ENCODE measurements at regions not wholly inside any gene's neighbourhood (a gene's known extent, or its start where the extent isn't known, plus 50 kb on each side); places are given as distances from the start of the nearest gene placed in this dataset.

DNA sequence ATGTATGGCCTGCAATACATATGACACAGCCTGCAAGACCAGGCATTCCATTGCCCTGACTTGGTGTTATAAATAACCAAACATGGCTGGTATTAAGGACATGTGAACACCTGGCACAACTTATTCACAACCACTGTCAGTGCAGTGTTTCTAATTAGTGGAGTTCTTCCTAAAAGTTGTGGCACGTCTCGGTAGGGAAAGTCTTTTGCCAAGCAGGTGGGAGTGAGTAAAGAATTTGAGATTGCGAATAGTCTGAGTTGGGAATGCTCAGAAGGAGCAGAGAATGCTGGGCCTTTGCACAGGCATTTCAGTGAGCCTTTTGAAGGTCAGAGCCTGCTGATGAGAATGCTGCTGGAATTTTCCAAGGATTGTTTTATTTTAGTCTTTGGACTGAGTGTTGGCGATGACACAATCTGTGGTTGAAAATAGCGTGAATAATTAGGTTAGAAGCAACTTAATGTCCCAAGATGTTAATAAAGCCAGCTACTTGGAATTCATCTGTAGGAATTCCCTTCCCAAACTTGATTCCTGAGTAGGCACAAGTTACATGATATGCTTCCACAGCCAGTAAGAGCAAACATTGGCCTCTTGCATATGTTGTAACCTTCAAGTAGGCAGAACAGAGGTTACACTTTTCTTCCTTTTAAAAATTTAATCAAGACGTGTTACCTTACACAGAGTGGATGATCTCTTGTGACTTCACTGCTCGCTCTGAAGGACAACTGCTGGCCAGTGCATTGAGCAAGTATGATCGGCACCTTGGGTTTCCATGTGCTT lies 83.6 kb upstream of the PGRMC2 start:
- DNase-seq, result no peak
- Histone ChIP-seq H3K4me3 (ENCODE audit: low read length) (no peak overlapping the region), H3K9me3 (ENCODE audit: low read length) (no peaks in the 10 kb centered on the region), H3K4me1 (ENCODE audit: insufficient read depth, low read length) (no peaks in the 10 kb centered on the region), H3K36me3 (ENCODE audit: insufficient read depth, low read length) (no peaks in the 10 kb centered on the region), H3K27ac (ENCODE audit: low read depth, low read length) (no peak overlapping the region), H3K27me3 (ENCODE audit: insufficient read depth, low read length, poor library complexity, severe bottlenecking) (no peaks in the 10 kb centered on the region)
- ChIA-PET CTCF (no interaction called here), POLR2A (no interaction called here)
- H3K27ac Mint-ChIP-seq, result no peak overlapping the region
- no peaks in the 10 kb centered on the region for H3K4me1 Mint-ChIP-seq
- peaks cover 0 to 3% (median 2%) of the 10 kb centered on the region in 3 donors for H3K36me3 Mint-ChIP-seq
- no peak overlapping the region for H3K4me3 Mint-ChIP-seq
- peaks cover 0 to 3% of the 10 kb centered on the region in 2 donors for H3K27me3 Mint-ChIP-seq
- H3K9me3 Mint-ChIP-seq, result peaks cover 0 to 3% (median 2%) of the 10 kb centered on the region in 5 donors

DNA sequence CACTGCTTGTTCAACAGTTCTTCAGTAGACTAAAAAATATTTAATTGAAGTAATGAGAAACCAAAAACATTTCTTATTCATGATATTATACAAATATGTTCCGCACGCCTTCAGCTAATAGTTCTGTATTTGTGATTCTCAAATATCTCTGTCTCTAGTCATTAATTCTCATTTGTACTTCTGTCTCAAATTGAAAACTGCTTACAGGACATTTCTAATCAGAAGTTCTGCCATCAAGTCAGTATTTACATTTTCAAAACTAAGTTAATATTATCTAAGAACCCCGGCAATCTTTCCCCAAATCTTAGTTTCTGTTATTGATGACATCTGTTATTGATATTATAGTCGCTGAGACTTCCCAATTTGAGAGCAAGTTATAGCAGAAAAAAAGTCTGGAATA lies 78.6 kb upstream of the PGRMC2 start:
- Histone ChIP-seq H3K27ac (ENCODE audit: low read depth, low read length) (no peak overlapping the region), H3K27me3 (ENCODE audit: insufficient read depth, low read length, poor library complexity, severe bottlenecking) (no peaks in the 10 kb centered on the region), H3K9me3 (ENCODE audit: low read length) (no peaks in the 10 kb centered on the region), H3K4me1 (ENCODE audit: insufficient read depth, low read length) (no peaks in the 10 kb centered on the region), H3K36me3 (ENCODE audit: insufficient read depth, low read length) (no peaks in the 10 kb centered on the region), H3K4me3 (ENCODE audit: low read length) (no peak overlapping the region)
- Mint-ChIP-seq H3K27ac (no peak overlapping the region), H3K9me3 (peaks cover 0 to 1% (median 0%) of the 10 kb centered on the region in 5 donors), H3K36me3 (no peaks in the 10 kb centered on the region), H3K27me3 (no peaks in the 10 kb centered on the region), H3K4me3 (no peak overlapping the region), H3K4me1 (no peaks in the 10 kb centered on the region)
- CTCF ChIA-PET, result no interaction called here
- DNase-seq, result no peak
- POLR2A ChIA-PET, result no interaction called here

DNA sequence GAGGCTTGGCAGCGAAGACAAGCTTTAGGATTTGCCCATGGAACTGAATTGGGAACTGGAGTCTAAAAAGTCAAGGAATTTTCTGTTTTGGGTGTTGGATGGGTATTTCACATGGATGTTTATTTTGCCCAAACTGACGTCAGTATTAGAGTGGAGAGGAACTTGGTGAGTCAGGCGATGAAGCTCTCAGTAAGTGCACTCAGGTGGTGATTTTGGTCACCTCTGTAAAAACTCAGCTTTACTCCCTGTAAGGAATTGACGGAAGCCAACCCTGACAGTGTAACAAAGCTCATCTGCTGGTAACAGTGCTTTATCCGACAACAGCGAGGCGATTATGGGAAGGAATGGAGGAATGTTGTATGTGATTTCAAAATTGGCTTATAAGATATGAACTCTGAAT lies 77.0 kb upstream of the PGRMC2 start:
- Mint-ChIP-seq H3K9me3 (no peaks in the 10 kb centered on the region), H3K36me3 (no peaks in the 10 kb centered on the region), H3K27ac (no peak overlapping the region), H3K4me3 (no peak overlapping the region), H3K4me1 (no peaks in the 10 kb centered on the region), H3K27me3 (no peaks in the 10 kb centered on the region)
- no peak for DNase-seq
- CTCF ChIA-PET, result no interaction called here
- Histone ChIP-seq H3K27me3 (ENCODE audit: insufficient read depth, low read length, poor library complexity, severe bottlenecking) (no peaks in the 10 kb centered on the region), H3K4me1 (ENCODE audit: insufficient read depth, low read length) (no peaks in the 10 kb centered on the region), H3K27ac (ENCODE audit: low read depth, low read length) (no peak overlapping the region), H3K36me3 (ENCODE audit: insufficient read depth, low read length) (no peaks in the 10 kb centered on the region), H3K9me3 (ENCODE audit: low read length) (no peaks in the 10 kb centered on the region), H3K4me3 (ENCODE audit: low read length) (no peak overlapping the region)
- POLR2A ChIA-PET, result no interaction called here

DNA sequence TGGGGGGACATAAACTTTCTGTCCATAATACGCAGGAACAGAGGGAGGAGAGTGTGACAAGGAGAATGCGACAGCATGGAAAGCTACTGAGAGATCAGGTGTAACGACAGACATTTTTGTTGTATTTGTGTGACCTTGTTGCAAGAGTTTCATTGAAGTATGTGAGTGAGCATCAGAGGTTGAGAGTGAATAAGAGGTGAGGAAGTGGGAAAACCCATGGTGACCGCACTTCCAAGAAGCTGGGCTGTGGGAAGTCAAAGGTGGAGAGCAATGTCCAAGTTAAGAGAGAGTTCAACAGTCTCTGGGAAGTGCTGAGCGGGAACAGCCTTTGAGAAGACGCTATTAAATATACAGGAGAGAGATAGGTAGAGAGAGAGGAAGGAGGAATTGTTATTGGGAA lies 76.4 kb upstream of the PGRMC2 start:
- Histone ChIP-seq H3K36me3 (ENCODE audit: insufficient read depth, low read length) (no peaks in the 10 kb centered on the region), H3K4me3 (ENCODE audit: low read length) (no peak overlapping the region), H3K4me1 (ENCODE audit: insufficient read depth, low read length) (no peaks in the 10 kb centered on the region), H3K27ac (ENCODE audit: low read depth, low read length) (no peak overlapping the region), H3K27me3 (ENCODE audit: insufficient read depth, low read length, poor library complexity, severe bottlenecking) (no peaks in the 10 kb centered on the region), H3K9me3 (ENCODE audit: low read length) (no peaks in the 10 kb centered on the region)
- H3K36me3 Mint-ChIP-seq, result no peaks in the 10 kb centered on the region
- H3K27me3 Mint-ChIP-seq, result no peaks in the 10 kb centered on the region
- DNase-seq, result no peak
- ChIA-PET POLR2A (no interaction called here), CTCF (no interaction called here)
- no peaks in the 10 kb centered on the region for H3K9me3 Mint-ChIP-seq
- no peak overlapping the region for H3K27ac Mint-ChIP-seq
- H3K4me1 Mint-ChIP-seq, result no peaks in the 10 kb centered on the region
- no peak overlapping the region for H3K4me3 Mint-ChIP-seq

DNA sequence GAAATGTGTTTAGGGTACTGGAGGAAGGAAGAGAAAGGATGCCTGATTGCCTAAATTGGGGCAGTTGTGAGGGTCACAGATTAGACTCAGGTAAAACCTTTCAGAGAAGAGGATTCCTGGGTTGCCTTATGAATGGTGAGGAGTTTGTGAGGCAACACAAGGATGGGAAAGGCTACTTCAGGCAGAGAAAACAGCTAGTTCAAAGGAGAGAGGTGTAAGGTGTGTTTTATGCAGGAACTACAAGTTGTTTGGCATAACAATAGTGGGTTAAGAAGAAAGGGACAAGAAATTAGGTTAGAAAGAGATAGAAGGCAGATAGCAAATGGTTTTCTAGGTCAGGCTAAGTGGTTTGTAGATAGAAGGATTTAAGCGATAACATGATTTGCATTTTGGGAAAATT lies 75.1 kb upstream of the PGRMC2 start:
- Mint-ChIP-seq H3K4me3 (no peak overlapping the region), H3K36me3 (no peaks in the 10 kb centered on the region), H3K4me1 (no peaks in the 10 kb centered on the region), H3K27me3 (no peaks in the 10 kb centered on the region), H3K27ac (no peak overlapping the region), H3K9me3 (no peaks in the 10 kb centered on the region)
- ChIA-PET POLR2A (no interaction called here), CTCF (no interaction called here)
- Histone ChIP-seq H3K4me3 (ENCODE audit: low read length) (no peak overlapping the region), H3K9me3 (ENCODE audit: low read length) (no peaks in the 10 kb centered on the region), H3K36me3 (ENCODE audit: insufficient read depth, low read length) (no peaks in the 10 kb centered on the region), H3K27ac (ENCODE audit: low read depth, low read length) (no peak overlapping the region), H3K27me3 (ENCODE audit: insufficient read depth, low read length, poor library complexity, severe bottlenecking) (no peaks in the 10 kb centered on the region), H3K4me1 (ENCODE audit: insufficient read depth, low read length) (no peaks in the 10 kb centered on the region)
- no peak for DNase-seq

DNA sequence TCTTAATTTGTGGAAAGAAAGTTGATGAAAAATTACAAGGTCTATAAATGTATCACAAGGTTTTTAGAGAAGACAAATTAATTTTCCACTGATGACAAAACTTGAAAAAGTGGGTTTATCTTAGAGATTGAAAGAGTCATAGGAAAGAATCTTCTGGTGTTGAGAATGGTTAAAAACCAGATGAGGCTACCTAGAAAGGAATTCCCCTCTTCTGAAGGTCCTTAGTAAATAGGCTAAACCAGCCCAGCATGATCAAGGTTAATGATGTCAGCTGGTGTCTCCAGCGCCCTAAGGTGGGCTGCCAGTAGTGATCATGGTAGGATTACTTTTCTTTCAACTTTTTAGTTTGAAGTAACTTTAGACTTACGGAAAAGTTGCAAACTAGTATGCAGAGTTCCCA lies 71.8 kb upstream of the PGRMC2 start:
- Histone ChIP-seq H3K4me3 (ENCODE audit: low read length) (no peak overlapping the region), H3K9me3 (ENCODE audit: low read length) (no peaks in the 10 kb centered on the region), H3K27me3 (ENCODE audit: insufficient read depth, low read length, poor library complexity, severe bottlenecking) (no peaks in the 10 kb centered on the region), H3K27ac (ENCODE audit: low read depth, low read length) (no peak overlapping the region), H3K4me1 (ENCODE audit: insufficient read depth, low read length) (no peaks in the 10 kb centered on the region), H3K36me3 (ENCODE audit: insufficient read depth, low read length) (no peaks in the 10 kb centered on the region)
- Mint-ChIP-seq H3K4me3 (no peak overlapping the region), H3K36me3 (peaks cover 0 to 14% (median 4%) of the 10 kb centered on the region in 3 donors), H3K27ac (no peak overlapping the region), H3K27me3 (no peaks in the 10 kb centered on the region), H3K4me1 (no peaks in the 10 kb centered on the region), H3K9me3 (peaks cover 0 to 4% (median 0%) of the 10 kb centered on the region in 5 donors)
- POLR2A ChIA-PET, result no interaction called here
- no peak for DNase-seq
- CTCF ChIA-PET, result no interaction called here

DNA sequence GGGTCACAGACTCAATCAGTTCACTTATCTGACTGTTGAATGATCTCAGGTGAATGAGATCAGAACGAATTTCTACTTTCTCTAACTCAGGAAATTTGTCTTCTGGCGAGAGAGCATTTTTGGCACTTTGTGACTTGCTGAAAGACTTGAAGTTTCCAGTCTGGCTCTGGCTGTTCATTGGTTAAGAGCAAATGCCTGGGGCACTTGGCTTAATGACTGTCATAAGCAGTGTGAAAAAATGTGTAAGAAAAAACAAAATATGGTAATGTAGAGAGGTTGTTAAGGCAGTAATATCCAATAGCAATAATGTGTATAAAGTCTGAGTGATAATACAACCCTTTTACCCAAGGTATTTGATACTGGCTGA lies 71.3 kb upstream of the PGRMC2 start:
- Mint-ChIP-seq H3K9me3 (peaks cover 0 to 4% (median 0%) of the 10 kb centered on the region in 5 donors), H3K4me1 (no peaks in the 10 kb centered on the region), H3K27ac (no peak overlapping the region), H3K27me3 (no peaks in the 10 kb centered on the region), H3K36me3 (peaks cover 0 to 14% (median 4%) of the 10 kb centered on the region in 3 donors), H3K4me3 (no peak overlapping the region)
- CTCF ChIA-PET, result no interaction called here
- H3K4me3 ChIP-seq (ENCODE audit: low read length), result no peak overlapping the region
- POLR2A ChIA-PET, result no interaction called here
- no peaks in the 10 kb centered on the region for H3K4me1 ChIP-seq (ENCODE audit: insufficient read depth, low read length)
- H3K36me3 ChIP-seq (ENCODE audit: insufficient read depth, low read length), result no peaks in the 10 kb centered on the region
- no peaks in the 10 kb centered on the region for H3K27me3 ChIP-seq (ENCODE audit: insufficient read depth, low read length, poor library complexity, severe bottlenecking)
- no peaks in the 10 kb centered on the region for H3K9me3 ChIP-seq (ENCODE audit: low read length)
- DNase-seq, result no peak
- H3K27ac ChIP-seq (ENCODE audit: low read depth, low read length), result no peak overlapping the region

DNA sequence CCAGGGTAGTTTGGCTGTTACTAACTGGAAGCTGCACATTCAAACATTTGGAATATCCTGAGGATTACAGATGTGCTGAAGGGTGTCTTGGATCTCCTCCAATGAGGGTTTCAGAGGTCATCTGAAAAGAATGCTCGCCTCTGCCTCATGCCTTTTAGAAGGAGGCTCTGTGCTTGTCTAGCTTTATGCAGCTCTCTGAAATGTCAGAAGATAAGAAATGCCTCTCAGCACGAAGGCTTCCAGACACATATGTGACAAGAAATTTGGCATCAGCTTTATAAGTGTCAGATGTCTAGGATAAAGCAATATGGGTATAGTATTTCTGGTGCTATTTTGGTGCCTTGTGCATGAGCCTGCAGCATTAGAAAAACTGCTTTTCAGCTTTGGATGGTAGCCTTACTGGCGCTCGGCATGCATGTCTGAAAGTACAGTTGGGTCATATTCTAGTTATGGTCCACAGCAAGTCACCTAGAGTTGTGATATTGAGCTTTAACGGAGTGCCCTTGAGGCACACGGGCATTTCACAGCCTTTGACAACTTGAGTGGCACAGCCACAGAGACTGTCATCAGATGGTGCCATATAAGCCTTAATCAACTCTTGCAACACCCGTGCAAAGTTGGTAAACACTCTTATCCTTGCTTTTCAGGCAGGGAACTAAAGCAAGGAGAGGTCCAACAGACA lies 70.8 kb upstream of the PGRMC2 start:
- Histone ChIP-seq H3K36me3 (ENCODE audit: insufficient read depth, low read length) (no peaks in the 10 kb centered on the region), H3K4me1 (ENCODE audit: insufficient read depth, low read length) (no peaks in the 10 kb centered on the region), H3K4me3 (ENCODE audit: low read length) (no peak overlapping the region), H3K27ac (ENCODE audit: low read depth, low read length) (no peak overlapping the region), H3K9me3 (ENCODE audit: low read length) (no peaks in the 10 kb centered on the region), H3K27me3 (ENCODE audit: insufficient read depth, low read length, poor library complexity, severe bottlenecking) (no peaks in the 10 kb centered on the region)
- no peaks in the 10 kb centered on the region for H3K27me3 Mint-ChIP-seq
- ChIA-PET POLR2A (no interaction called here), CTCF (no interaction called here)
- no peak overlapping the region for H3K27ac Mint-ChIP-seq
- H3K4me3 Mint-ChIP-seq, result no peak overlapping the region
- no peak for DNase-seq
- peaks cover 0 to 4% (median 0%) of the 10 kb centered on the region in 5 donors for H3K9me3 Mint-ChIP-seq
- peaks cover 0 to 14% (median 4%) of the 10 kb centered on the region in 3 donors for H3K36me3 Mint-ChIP-seq
- no peaks in the 10 kb centered on the region for H3K4me1 Mint-ChIP-seq
